ENCODE measurements at regions not wholly inside any gene's neighbourhood (a gene's known extent, or its start where the extent isn't known, plus 50 kb on each side); places are given as distances from the start of the nearest gene placed in this dataset.

DNA sequence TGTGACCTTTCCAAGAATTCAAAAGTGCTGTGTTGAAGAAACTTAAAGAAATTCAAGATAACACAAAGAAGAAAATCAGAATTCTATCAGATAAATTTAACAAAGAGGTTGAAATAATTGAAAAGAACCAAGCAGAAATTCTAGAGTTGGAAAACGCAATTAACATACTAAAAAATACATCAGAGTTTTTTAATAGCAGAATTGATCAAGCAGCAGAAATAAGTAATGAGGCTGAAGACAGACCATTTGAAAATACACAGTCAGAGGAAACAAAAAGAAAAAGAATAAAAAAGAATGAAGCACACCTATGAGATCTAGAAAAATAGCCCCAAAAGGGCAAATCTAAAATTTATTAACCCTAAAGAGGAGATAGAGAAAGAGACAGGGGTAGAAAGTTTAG is 218.1 kb upstream of the KAZN start:
- Histone ChIP-seq H3K4me3 (no peak overlapping the region), H3K36me3 (no peaks in the 10 kb centered on the region), H3K9me3 (peaks cover 0 to 25% (median 13%) of the 10 kb centered on the region in 4 donors), H3K27ac (replicated peaks in 1 of 4) (no peak overlapping the region), H3K4me1 (no peaks in the 10 kb centered on the region), H3K27me3 (no peaks in the 10 kb centered on the region)
- 48% methylated on average over 1 of the region's 1 CpG for WGBS
- TF ChIP-seq, protein P1, sequence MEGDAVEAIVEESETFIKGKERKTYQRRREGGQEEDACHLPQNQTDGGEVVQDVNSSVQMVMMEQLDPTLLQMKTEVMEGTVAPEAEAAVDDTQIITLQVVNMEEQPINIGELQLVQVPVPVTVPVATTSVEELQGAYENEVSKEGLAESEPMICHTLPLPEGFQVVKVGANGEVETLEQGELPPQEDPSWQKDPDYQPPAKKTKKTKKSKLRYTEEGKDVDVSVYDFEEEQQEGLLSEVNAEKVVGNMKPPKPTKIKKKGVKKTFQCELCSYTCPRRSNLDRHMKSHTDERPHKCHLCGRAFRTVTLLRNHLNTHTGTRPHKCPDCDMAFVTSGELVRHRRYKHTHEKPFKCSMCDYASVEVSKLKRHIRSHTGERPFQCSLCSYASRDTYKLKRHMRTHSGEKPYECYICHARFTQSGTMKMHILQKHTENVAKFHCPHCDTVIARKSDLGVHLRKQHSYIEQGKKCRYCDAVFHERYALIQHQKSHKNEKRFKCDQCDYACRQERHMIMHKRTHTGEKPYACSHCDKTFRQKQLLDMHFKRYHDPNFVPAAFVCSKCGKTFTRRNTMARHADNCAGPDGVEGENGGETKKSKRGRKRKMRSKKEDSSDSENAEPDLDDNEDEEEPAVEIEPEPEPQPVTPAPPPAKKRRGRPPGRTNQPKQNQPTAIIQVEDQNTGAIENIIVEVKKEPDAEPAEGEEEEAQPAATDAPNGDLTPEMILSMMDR (IDR thresholded peaks at IDR 0.05) = no peak
- TF ChIP-seq POLR2A (IDR thresholded peaks at IDR 0.05; ENCODE audit: low read depth) (no peak), POLR2AphosphoS5 (IDR thresholded peaks at IDR 0.05) (no peak), EP300 (IDR thresholded peaks at IDR 0.05) (no peak)
- no peak for DNase-seq (ENCODE audit: extremely low spot score)
- intact Hi-C loops (cut with DNase I) = no loop called here

DNA sequence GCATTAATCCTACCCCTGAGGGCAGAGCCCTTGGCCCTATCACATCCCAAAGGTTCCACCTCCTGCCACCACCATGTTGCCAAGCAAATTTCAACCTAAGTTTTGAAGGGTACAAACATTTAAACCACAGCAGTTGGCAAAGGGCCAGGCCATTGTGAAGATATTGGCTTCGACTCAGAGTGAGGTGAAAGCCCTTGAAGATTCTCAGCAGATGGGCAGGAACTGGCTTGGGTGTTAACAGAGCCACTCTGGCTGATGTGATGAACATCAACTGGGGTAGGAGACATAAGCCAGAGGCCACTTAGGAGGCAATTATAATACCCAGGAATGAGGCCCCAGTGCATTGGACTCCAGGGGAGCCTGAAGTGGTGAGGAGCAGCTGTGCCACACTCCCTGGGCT is 207.7 kb upstream of the KAZN start:
- intact Hi-C loops (cut with DNase I) = no loop called here
- WGBS = 75% methylated on average over 1 of the region's 1 CpG

DNA sequence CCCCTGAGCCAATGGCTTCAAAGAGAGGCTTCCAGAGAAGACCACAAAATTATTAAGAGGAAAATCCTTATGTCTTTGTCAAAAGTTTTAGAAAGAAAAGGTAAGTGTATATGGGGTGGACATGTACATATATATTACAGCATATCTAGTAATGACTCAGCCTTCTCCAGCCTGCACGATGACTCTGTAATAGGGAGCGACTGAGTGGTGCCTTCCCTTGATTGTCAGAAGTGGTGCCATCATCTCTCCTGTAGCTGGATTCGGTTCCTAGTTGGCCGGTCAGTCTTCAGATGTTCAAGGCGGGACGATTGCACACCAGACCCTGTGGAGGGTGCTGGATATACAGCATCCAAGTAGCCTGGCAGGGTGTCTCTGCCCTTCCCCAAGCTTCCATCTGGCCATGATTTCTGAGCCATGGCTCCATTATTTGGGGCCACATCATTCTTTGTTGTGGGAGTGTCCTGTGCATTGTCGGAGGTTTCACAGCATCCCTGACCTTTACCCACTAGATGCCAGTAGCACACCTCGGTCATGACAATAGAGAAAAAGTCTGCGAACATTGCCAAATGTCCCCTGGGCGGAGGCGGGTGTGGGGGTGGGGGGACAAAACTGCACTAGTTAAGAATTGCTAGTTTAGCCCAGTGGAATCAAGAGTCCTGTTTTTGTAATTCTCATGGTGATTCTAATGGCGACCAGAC is 206.2 kb upstream of the KAZN start:
- peak; percentile 74 for DNase-seq (ENCODE audit: extremely low spot score)
- no peaks in the 10 kb centered on the region for H3K36me3 ChIP-seq
- WGBS = 77% methylated on average over 11 of the region's 12 CpGs
- peaks cover 0 to 4% (median 0%) of the 10 kb centered on the region in 4 donors for H3K9me3 ChIP-seq
- TF ChIP-seq, protein P1 (IDR thresholded peaks at IDR 0.05) = no peak
- TF ChIP-seq POLR2AphosphoS5 (IDR thresholded peaks at IDR 0.05) = no peak
- TF ChIP-seq EP300 (IDR thresholded peaks at IDR 0.05) = no peak
- no peak for TF ChIP-seq POLR2A (IDR thresholded peaks at IDR 0.05; ENCODE audit: low read depth)
- intact Hi-C loops (cut with DNase I) = no loop called here
- no peak overlapping the region for H3K4me3 ChIP-seq
- no peaks in the 10 kb centered on the region for H3K27me3 ChIP-seq
- H3K27ac ChIP-seq (replicated peaks in 1 of 4) = no peak overlapping the region
- H3K4me1 ChIP-seq = no peaks in the 10 kb centered on the region

More for the DNA sequence above, 207.7 kb upstream of the KAZN start:
- Histone ChIP-seq H3K9me3 (peaks cover 0 to 4% (median 0%) of the 10 kb centered on the region in 4 donors), H3K36me3 (no peaks in the 10 kb centered on the region), H3K27ac (replicated peaks in 1 of 4) (no peak overlapping the region), H3K4me1 (no peaks in the 10 kb centered on the region), H3K27me3 (no peaks in the 10 kb centered on the region), H3K4me3 (no peak overlapping the region)
- TF ChIP-seq POLR2A (IDR thresholded peaks at IDR 0.05; ENCODE audit: low read depth) (no peak), POLR2AphosphoS5 (IDR thresholded peaks at IDR 0.05) (no peak), EP300 (IDR thresholded peaks at IDR 0.05) (no peak)
- TF ChIP-seq, protein P1 (IDR thresholded peaks at IDR 0.05) = no peak
- DNase-seq (ENCODE audit: extremely low spot score) = peak; percentile 70

DNA sequence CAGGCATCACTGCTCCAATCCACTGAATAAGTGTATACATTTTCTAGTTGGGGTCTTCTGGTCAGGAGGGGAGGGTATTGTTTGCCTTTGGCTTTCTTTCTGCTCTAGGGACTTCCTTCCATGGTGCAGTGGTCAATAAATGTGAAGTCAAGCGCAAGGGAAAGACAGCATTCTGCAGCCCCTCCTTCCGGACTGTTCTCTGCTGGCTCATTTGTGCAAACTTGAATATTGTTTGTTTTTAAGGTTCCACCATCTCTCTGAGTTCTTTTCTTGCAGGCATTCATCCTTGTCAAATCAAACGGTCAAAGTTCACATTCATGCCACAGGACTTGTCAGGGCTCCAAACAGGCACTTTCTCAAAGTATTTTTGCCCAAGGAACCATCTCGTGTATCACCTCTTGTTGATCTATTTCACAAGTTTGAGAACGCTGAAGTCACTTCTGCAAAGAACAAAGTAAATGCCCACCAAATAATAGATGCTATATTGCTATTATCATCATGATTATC is 205.6 kb upstream of the KAZN start:
- no peak overlapping the region for H3K4me3 ChIP-seq
- intact Hi-C loops (cut with DNase I) = no loop called here
- no peaks in the 10 kb centered on the region for H3K4me1 ChIP-seq
- TF ChIP-seq POLR2A (IDR thresholded peaks at IDR 0.05; ENCODE audit: low read depth) (no peak), POLR2AphosphoS5 (IDR thresholded peaks at IDR 0.05) (no peak), EP300 (IDR thresholded peaks at IDR 0.05) (no peak)
- TF ChIP-seq, protein P1 (IDR thresholded peaks at IDR 0.05) = no peak
- peaks cover 0 to 4% (median 0%) of the 10 kb centered on the region in 4 donors for H3K9me3 ChIP-seq
- no peaks in the 10 kb centered on the region for H3K36me3 ChIP-seq
- H3K27ac ChIP-seq (replicated peaks in 1 of 4) = no peak overlapping the region
- peak; percentile 47 for DNase-seq (ENCODE audit: extremely low spot score)
- WGBS = 76% methylated on average over 5 of the region's 5 CpGs
- H3K27me3 ChIP-seq = no peaks in the 10 kb centered on the region
